B cell (primary cell): ENCODE measurements at regions not wholly inside any gene's neighbourhood (a gene's known extent, or its start where the extent isn't known, plus 50 kb on each side); places are given as distances from the start of the nearest gene placed in this dataset.
A peak's percentile ranks its signal among the peaks of the same experiment; 100 is the strongest.

ENCODE experiments used
- ATAC-seq: fragments of 200-7000 bp; cut with Tn5 transposase; one replicate; pipeline ENCODE4 v1.10.0; 2021; ENCODE audit warnings: low read depth, mild to moderate bottlenecking, moderate number of reproducible peaks, moderate library complexity
- CTCF ChIA-PET: fragments of 350-600 bp; sonication (Branson Sonifier 250); formaldehyde crosslinking; loops from one replicate; lab custom pipeline; 2021; ENCODE audit warnings: antibody characterized with exemption, inconsistent platforms; lab: Charles Lee
- POLR2A ChIA-PET: fragments of 350-600 bp; sonication (Branson Sonifier 250); formaldehyde crosslinking; loops from one replicate; lab custom pipeline; 2021; ENCODE audit warnings: antibody characterized with exemption; lab: Charles Lee
- DNase-seq: peaks from one replicate; pipeline ENCODE4 v3.0.0; 2013
- H2AFZ ChIP-seq: 2 replicates; pipeline ENCODE4 v1.6.1; 2012; ENCODE audit warnings: mild to moderate bottlenecking, low read depth, low read length; ENCODE audit not compliant: insufficient read depth, poor library complexity, severe bottlenecking
- H3K27ac ChIP-seq, 2 donors: 1 replicate in 1 of 2; 2 replicates in 1 of 2; pipeline ENCODE4 v1.5.1; 2012 to 2013; ENCODE audit warnings: low read length in 2 of 2, mild to moderate bottlenecking in 2 of 2, moderate library complexity in 1 of 2
- H3K27me3 ChIP-seq, 4 experiments: fragments of 200-600 bp in 1 of 4; sonication (generic) in 1 of 4; replicated peaks in 1 of 4; 1 replicate in 2 of 4; 2 replicates in 2 of 4; pipeline versions ENCODE4 v1.6.1 to v1.7.0; 2013 to 2016; ENCODE audit warnings: low read length in 3 of 4, mild to moderate bottlenecking in 2 of 4, mixed read lengths in 1 of 4, moderate library complexity in 1 of 4; ENCODE audit not compliant: insufficient read depth in 4 of 4, control insufficient read depth in 3 of 4; ENCODE audit errors: control extremely low read depth in 1 of 4
- H3K36me3 ChIP-seq, 2 experiments: replicated peaks in 1 of 2; 1 replicate in 1 of 2; 2 replicates in 1 of 2; pipeline versions ENCODE4 v1.6.1 to v1.7.1; 2013; ENCODE audit warnings: low read length in 1 of 2; ENCODE audit not compliant: insufficient read depth in 2 of 2, control insufficient read depth in 1 of 2; ENCODE audit errors: control extremely low read depth in 1 of 2, extremely low read depth in 1 of 2
- H3K4me1 ChIP-seq, 2 donors: fragments of 200-600 bp in 1 of 2; sonication (generic) in 1 of 2; 1 replicate in 1 of 2; 2 replicates in 1 of 2; pipeline versions ENCODE4 v1.5.1 to v1.6.1; 2013 to 2017; ENCODE audit warnings: low read length in 2 of 2; ENCODE audit not compliant: control insufficient read depth in 2 of 2, insufficient read depth in 2 of 2
- H3K4me2 ChIP-seq: replicated peaks from 2 replicates; pipeline ENCODE3; 2012; ENCODE audit warnings: mild to moderate bottlenecking, low read depth, low read length; ENCODE audit not compliant: poor library complexity, severe bottlenecking
- H3K4me3 ChIP-seq, 5 experiments: fragments of 200-600 bp in 1 of 5; sonication (generic) in 1 of 5; 1 replicate in 3 of 5; 2 replicates in 2 of 5; pipeline versions ENCODE4 v1.5.1 to v1.7.0; 2011 to 2016; ENCODE audit warnings: low read length in 4 of 5, mild to moderate bottlenecking in 4 of 5, low read depth in 2 of 5, control low read depth in 1 of 5, moderate library complexity in 1 of 5; ENCODE audit not compliant: insufficient read depth in 1 of 5; ENCODE audit errors: control extremely low read depth in 1 of 5, extremely low read depth in 1 of 5
- H3K79me2 ChIP-seq: fragments of 200-600 bp; sonication (generic); one replicate; pipeline ENCODE4 v1.6.0; 2016; ENCODE audit warnings: low read length; ENCODE audit not compliant: control insufficient read depth, insufficient read depth
- H3K9ac ChIP-seq: fragments of 200-600 bp; sonication (generic); 2 replicates; pipeline ENCODE4 v1.6.1; 2017; ENCODE audit warnings: mild to moderate bottlenecking, low read length, moderate library complexity
- H3K9me3 ChIP-seq, 3 donors: one replicate each; pipeline versions ENCODE4 v1.6.1 to v1.7.1; 2013; ENCODE audit warnings: low read length in 2 of 3; ENCODE audit not compliant: control insufficient read depth in 2 of 3, insufficient read depth in 1 of 3; ENCODE audit errors: control extremely low read depth in 1 of 3
- H4K20me1 ChIP-seq: 2 replicates; pipeline ENCODE4 v1.6.0; 2012; ENCODE audit warnings: mild to moderate bottlenecking, low read length; ENCODE audit not compliant: insufficient read depth, control insufficient read depth, poor library complexity, severe bottlenecking
- H3K27ac Mint-ChIP-seq: one replicate; pipeline ENCODE4 v1.8.0; 2021; ENCODE audit warnings: mixed read lengths
- H3K27me3 Mint-ChIP-seq: one replicate; pipeline ENCODE4 v1.8.0; 2021; ENCODE audit warnings: mixed read lengths
- H3K4me1 Mint-ChIP-seq: one replicate; pipeline ENCODE4 v1.8.0; 2021; ENCODE audit warnings: mixed read lengths
- H3K4me3 Mint-ChIP-seq: one replicate; pipeline ENCODE4 v1.8.0; 2021; ENCODE audit warnings: mixed read lengths
- H3K9me3 Mint-ChIP-seq: one replicate; pipeline ENCODE4 v1.8.0; 2022; ENCODE audit warnings: mixed read lengths; ENCODE audit not compliant: insufficient read depth
- EZH2 ChIP-seq: IDR thresholded peaks from 2 replicates; pipeline ENCODE4 v1.6.1; 2012; ENCODE audit warnings: borderline replicate concordance, low read depth, mild to moderate bottlenecking, moderate library complexity, low read length; ENCODE audit not compliant: insufficient read depth, poor library complexity, severe bottlenecking
- WGBS: methylation state at CpG from one replicate; pipeline ENCODE4 v1.1.5; 2013; ENCODE audit warnings: missing lambda C conversion rate; ENCODE audit not compliant: insufficient coverage; 5-methylcytosine and 5-hydroxymethylcytosine counted together
- intact Hi-C: fragments of 100-400 bp; cut with micrococcal nuclease; formaldehyde crosslinking; loops from one replicate; pipeline ENCODE4 v1.10.0; 2022
- TF ChIP-seq, protein P1 (sequence below): fragments of 200-600 bp; IDR thresholded peaks from one replicate; pipeline ENCODE4 v1.8.0; 2022; ENCODE audit warnings: antibody characterized with exemption, mild to moderate bottlenecking

DNA sequence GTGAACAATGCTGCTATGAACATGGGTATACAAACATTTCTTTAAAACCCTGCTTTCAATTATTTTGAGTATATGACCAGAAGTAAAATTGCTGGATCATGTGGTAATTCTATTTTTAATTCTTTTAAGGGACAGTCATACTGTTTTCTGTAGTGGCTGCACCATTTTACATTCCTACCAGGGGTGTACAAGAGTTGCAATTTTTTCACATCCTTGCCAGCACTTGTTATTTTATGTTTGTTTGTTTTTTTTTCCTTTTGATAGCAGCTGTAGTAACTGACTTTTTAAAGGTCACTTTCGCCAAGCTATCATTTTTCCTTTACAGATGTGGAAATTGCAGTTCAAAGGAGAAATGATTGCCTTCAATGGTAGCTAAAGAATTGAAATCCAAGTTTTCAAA, 99.5 kb downstream of the GPR85 start:
- ATAC-seq (no peak), DNase-seq (no peak)
- ChIA-PET CTCF (no interaction called here), POLR2A (no interaction called here)
- H3K4me1 Mint-ChIP-seq = peaks cover 20% of the 10 kb centered on the region
- H4K20me1 ChIP-seq = no peaks in the 10 kb centered on the region
- H3K36me3 ChIP-seq = no peaks in the 10 kb centered on the region
- peaks cover 11% of the 10 kb centered on the region for H3K27me3 Mint-ChIP-seq
- no CpG with 5 or more reads among the region's 1 CpG for WGBS
- H3K27me3 ChIP-seq = no peaks in the 10 kb centered on the region
- no peak overlapping the region for H3K4me2 ChIP-seq
- H3K79me2 ChIP-seq = no peaks in the 10 kb centered on the region
- intact Hi-C loops = no loop called here
- H3K9me3 Mint-ChIP-seq = no peaks in the 10 kb centered on the region
- no peak overlapping the region for H3K4me3 ChIP-seq
- no peak overlapping the region for H3K9ac ChIP-seq
- H3K27ac ChIP-seq = no peak overlapping the region
- TF ChIP-seq, protein P1, sequence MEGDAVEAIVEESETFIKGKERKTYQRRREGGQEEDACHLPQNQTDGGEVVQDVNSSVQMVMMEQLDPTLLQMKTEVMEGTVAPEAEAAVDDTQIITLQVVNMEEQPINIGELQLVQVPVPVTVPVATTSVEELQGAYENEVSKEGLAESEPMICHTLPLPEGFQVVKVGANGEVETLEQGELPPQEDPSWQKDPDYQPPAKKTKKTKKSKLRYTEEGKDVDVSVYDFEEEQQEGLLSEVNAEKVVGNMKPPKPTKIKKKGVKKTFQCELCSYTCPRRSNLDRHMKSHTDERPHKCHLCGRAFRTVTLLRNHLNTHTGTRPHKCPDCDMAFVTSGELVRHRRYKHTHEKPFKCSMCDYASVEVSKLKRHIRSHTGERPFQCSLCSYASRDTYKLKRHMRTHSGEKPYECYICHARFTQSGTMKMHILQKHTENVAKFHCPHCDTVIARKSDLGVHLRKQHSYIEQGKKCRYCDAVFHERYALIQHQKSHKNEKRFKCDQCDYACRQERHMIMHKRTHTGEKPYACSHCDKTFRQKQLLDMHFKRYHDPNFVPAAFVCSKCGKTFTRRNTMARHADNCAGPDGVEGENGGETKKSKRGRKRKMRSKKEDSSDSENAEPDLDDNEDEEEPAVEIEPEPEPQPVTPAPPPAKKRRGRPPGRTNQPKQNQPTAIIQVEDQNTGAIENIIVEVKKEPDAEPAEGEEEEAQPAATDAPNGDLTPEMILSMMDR = no peak
- TF ChIP-seq EZH2 = no peak
- no peak overlapping the region for H3K27ac Mint-ChIP-seq
- no peak overlapping the region for H2AFZ ChIP-seq
- H3K4me3 Mint-ChIP-seq = no peak overlapping the region
- peaks cover 21 to 24% of the 10 kb centered on the region in 2 donors for H3K4me1 ChIP-seq
- H3K9me3 ChIP-seq = no peaks in the 10 kb centered on the region

DNA sequence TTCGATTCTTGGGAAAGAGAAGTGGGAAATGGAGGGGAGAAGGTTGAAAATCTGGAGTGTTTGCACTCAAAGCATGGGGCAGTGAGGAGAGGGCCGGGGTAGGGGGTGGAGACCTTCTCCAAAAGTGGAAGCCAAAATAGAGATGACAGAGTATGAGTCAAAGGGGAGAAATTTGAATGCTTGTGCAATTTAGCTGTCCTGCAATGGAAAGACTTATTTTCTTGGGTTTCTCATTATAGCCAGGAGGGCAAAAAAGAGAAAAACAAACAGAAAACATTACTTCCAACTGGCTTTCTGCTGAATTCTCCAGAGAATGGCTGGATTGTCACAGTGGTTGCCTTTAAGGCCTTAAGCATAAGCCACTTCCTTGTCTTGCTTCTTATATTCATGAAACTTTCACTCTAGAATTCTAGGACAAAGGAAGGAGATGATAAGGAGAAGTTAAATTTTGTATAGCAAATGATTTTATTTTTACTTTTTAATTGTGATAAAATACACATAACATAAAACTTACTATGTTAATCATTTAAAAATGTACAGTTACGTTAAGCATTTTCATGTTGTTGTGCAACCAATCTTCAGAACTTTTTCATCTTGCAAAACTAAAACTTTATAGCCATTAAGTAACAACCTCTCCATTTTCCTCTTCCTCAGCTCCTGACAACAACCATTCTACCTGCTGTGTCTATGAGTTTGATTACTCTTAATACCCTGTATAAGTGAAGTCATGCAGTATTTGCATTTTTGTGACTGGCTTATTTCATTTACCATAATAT, 100.2 kb downstream of the GPR85 start:
- Histone ChIP-seq H3K4me3 (no peak overlapping the region), H3K4me2 (peak overlapping the region; percentile 6), H3K27me3 (no peaks in the 10 kb centered on the region), H3K36me3 (no peaks in the 10 kb centered on the region), H3K9me3 (no peaks in the 10 kb centered on the region), H3K79me2 (no peaks in the 10 kb centered on the region), H3K27ac (no peak overlapping the region), H3K9ac (no peak overlapping the region), H4K20me1 (no peaks in the 10 kb centered on the region), H3K4me1 (peaks cover 25 to 27% of the 10 kb centered on the region in 2 donors), H2AFZ (no peak overlapping the region)
- peaks cover 25% of the 10 kb centered on the region for H3K4me1 Mint-ChIP-seq
- peaks cover 7% of the 10 kb centered on the region for H3K27me3 Mint-ChIP-seq
- ATAC-seq (no peak), DNase-seq (no peak)
- CTCF ChIA-PET = no interaction called here
- no peak overlapping the region for H3K4me3 Mint-ChIP-seq
- intact Hi-C loops = no loop called here
- no peak overlapping the region for H3K27ac Mint-ChIP-seq
- POLR2A ChIA-PET = no interaction called here
- 81% methylated on average over 2 of the region's 3 CpGs for WGBS
- H3K9me3 Mint-ChIP-seq = no peaks in the 10 kb centered on the region
- TF ChIP-seq, protein P1 = no peak
- no peak for TF ChIP-seq EZH2
